ENCODE measurements at regions not wholly inside any gene's neighbourhood (a gene's known extent, or its start where the extent isn't known, plus 50 kb on each side); places are given as distances from the start of the nearest gene placed in this dataset.
A peak's percentile ranks its signal among the peaks of the same experiment; 100 is the strongest.

DNA sequence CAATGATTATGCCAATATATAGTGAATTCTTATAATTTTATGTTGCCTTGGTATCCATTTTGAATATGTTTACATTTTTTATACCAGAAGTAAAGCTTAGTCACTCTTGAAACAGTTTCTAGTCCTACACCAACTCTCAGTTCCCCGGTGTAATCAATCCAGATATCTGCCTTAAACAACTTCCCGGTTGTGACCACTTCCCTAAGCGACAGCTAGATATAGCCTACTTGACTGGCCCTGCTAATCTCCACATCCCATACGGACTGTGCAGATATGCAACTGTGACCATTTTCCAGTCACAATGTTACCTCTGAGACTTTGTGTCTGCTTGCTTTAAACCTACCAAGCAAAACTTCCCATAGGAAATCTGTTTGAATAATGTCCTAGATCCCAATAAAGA is 1551.5 kb upstream of the SEL1L start (continued):
- TF ChIP-seq JUNB (IDR thresholded peaks at IDR 0.05; ENCODE audit: unreplicated experiment) (no peak), ZNF331 (CRISPR knock-in tag; IDR thresholded peaks at IDR 0.05; ENCODE audit: low read depth) (no peak), EZH2phosphoT487 (IDR thresholded peaks at IDR 0.05; ENCODE audit: unreplicated experiment) (no peak)
- TF ChIP-seq, protein P1, sequence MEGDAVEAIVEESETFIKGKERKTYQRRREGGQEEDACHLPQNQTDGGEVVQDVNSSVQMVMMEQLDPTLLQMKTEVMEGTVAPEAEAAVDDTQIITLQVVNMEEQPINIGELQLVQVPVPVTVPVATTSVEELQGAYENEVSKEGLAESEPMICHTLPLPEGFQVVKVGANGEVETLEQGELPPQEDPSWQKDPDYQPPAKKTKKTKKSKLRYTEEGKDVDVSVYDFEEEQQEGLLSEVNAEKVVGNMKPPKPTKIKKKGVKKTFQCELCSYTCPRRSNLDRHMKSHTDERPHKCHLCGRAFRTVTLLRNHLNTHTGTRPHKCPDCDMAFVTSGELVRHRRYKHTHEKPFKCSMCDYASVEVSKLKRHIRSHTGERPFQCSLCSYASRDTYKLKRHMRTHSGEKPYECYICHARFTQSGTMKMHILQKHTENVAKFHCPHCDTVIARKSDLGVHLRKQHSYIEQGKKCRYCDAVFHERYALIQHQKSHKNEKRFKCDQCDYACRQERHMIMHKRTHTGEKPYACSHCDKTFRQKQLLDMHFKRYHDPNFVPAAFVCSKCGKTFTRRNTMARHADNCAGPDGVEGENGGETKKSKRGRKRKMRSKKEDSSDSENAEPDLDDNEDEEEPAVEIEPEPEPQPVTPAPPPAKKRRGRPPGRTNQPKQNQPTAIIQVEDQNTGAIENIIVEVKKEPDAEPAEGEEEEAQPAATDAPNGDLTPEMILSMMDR (conservative IDR thresholded peaks at IDR 0.05; ENCODE audit: low read depth in 2 of 2), result no peak
- TF ChIP-seq, protein P2, sequence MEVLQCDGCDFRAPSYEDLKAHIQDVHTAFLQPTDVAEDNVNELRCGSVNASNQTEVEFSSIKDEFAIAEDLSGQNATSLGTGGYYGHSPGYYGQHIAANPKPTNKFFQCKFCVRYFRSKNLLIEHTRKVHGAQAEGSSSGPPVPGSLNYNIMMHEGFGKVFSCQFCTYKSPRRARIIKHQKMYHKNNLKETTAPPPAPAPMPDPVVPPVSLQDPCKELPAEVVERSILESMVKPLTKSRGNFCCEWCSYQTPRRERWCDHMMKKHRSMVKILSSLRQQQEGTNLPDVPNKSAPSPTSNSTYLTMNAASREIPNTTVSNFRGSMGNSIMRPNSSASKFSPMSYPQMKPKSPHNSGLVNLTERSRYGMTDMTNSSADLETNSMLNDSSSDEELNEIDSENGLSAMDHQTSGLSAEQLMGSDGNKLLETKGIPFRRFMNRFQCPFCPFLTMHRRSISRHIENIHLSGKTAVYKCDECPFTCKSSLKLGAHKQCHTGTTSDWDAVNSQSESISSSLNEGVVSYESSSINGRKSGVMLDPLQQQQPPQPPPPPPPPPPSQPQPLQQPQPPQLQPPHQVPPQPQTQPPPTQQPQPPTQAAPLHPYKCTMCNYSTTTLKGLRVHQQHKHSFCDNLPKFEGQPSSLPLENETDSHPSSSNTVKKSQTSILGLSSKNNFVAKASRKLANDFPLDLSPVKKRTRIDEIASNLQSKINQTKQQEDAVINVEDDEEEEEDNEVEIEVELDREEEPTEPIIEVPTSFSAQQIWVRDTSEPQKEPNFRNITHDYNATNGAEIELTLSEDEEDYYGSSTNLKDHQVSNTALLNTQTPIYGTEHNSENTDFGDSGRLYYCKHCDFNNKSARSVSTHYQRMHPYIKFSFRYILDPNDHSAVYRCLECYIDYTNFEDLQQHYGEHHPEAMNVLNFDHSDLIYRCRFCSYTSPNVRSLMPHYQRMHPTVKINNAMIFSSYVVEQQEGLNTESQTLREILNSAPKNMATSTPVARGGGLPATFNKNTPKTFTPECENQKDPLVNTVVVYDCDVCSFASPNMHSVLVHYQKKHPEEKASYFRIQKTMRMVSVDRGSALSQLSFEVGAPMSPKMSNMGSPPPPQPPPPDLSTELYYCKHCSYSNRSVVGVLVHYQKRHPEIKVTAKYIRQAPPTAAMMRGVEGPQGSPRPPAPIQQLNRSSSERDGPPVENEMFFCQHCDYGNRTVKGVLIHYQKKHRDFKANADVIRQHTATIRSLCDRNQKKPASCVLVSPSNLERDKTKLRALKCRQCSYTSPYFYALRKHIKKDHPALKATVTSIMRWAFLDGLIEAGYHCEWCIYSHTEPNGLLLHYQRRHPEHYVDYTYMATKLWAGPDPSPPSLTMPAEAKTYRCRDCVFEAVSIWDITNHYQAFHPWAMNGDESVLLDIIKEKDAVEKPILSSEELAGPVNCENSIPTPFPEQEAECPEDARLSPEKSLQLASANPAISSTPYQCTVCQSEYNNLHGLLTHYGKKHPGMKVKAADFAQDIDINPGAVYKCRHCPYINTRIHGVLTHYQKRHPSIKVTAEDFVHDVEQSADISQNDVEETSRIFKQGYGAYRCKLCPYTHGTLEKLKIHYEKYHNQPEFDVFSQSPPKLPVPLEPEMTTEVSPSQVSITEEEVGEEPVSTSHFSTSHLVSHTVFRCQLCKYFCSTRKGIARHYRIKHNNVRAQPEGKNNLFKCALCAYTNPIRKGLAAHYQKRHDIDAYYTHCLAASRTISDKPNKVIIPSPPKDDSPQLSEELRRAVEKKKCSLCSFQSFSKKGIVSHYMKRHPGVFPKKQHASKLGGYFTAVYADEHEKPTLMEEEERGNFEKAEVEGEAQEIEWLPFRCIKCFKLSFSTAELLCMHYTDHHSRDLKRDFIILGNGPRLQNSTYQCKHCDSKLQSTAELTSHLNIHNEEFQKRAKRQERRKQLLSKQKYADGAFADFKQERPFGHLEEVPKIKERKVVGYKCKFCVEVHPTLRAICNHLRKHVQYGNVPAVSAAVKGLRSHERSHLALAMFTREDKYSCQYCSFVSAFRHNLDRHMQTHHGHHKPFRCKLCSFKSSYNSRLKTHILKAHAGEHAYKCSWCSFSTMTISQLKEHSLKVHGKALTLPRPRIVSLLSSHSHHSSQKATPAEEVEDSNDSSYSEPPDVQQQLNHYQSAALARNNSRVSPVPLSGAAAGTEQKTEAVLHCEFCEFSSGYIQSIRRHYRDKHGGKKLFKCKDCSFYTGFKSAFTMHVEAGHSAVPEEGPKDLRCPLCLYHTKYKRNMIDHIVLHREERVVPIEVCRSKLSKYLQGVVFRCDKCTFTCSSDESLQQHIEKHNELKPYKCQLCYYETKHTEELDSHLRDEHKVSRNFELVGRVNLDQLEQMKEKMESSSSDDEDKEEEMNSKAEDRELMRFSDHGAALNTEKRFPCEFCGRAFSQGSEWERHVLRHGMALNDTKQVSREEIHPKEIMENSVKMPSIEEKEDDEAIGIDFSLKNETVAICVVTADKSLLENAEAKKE (CRISPR knock-in tag; IDR thresholded peaks at IDR 0.05), result no peak

DNA sequence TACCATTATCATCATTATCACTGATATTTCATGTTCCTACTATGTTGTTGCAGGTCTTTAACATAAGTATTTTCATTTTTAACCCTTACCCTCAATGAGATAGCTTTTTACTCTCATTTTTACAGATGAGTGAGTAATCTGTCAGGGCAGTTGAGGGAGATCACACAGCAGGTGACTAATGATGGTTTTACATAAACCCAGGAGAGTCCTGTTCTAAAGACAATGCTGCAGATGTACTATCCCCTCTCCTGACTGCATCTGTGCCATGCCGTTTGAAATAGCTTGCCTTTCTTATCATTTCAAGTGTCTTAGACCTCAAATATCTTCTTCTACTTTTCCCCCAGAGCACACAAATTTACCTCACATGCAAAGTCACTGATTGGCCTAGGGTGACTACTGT is 1552.1 kb upstream of the SEL1L start:
- Histone ChIP-seq H2AFZ (peak overlapping the region; percentile 21; the same call in 1 of the 2 replicates), H3K27ac (ENCODE audit: low read depth) (no peak overlapping the region), H3K36me3 (ENCODE audit: insufficient read depth) (no peaks in the 10 kb centered on the region), H3K9me2 (ENCODE audit: insufficient read depth) (peaks cover 6% of the 10 kb centered on the region; the same call in 1 of the 2 replicates), H3K4me2 (no peak overlapping the region), H3K79me2 (replicated peaks; ENCODE audit: insufficient read depth) (no peaks in the 10 kb centered on the region), H4K20me1 (replicated peaks; ENCODE audit: insufficient read depth) (no peaks in the 10 kb centered on the region), H3K4me1 (ENCODE audit: insufficient read depth) (0 out of 2 replicates have a peak, but pooled peaks cover 6% of the 10 kb centered on the region), H3F3A (replicated peaks; ENCODE audit: low read depth) (no peaks in the 10 kb centered on the region), H3K4me3 (no peak overlapping the region), H3K27me3 (ENCODE audit: insufficient read depth) (no peaks in the 10 kb centered on the region)
- Mint-ChIP-seq H3K9me3 (no peaks in the 10 kb centered on the region), H3K27me3 (ENCODE audit: insufficient read depth, low read depth, poor library complexity) (no peaks in the 10 kb centered on the region), H3K4me1 (peaks cover 12% of the 10 kb centered on the region), H3K4me3 (no peak overlapping the region), H3K36me3 (ENCODE audit: low read depth) (no peaks in the 10 kb centered on the region), H3K27ac (peak overlapping the region; percentile 14; the same call in 1 of the 2 replicates)
- ATAC-seq (peak; percentile 73), DNase-seq (ENCODE audit: low spot score) (no peak)
- TF ChIP-seq, protein P1 (conservative IDR thresholded peaks at IDR 0.05; ENCODE audit: low read depth in 2 of 2), result no peak
- TF ChIP-seq STAT1 (IDR thresholded peaks at IDR 0.05; ENCODE audit: unreplicated experiment), result no peak
- no peak for TF ChIP-seq ZNF331 (CRISPR knock-in tag; IDR thresholded peaks at IDR 0.05; ENCODE audit: low read depth)

All from GM23338 (cell line).